ENCODE measurements at regions not wholly inside any gene's neighbourhood (a gene's known extent, or its start where the extent isn't known, plus 50 kb on each side); places are given as distances from the start of the nearest gene placed in this dataset.
"Not testable (repeated sequence)": the region's sequence is repeated elsewhere in the genome, so short reads cannot be mapped to it uniquely, and the experiment has no call there.

GRCh38 chr1:149234926-149235914 lies 131.9 kb upstream of the NBPF9 start:
- not testable (repeated sequence) for DNase-seq

GRCh38 chr1:149237515-149237914 lies 134.2 kb upstream of the NBPF9 start:
- not testable (repeated sequence) for DNase-seq

GRCh38 chr1:149239897-149240508 lies 136.7 kb upstream of the NBPF9 start:
- DNase-seq: not testable (repeated sequence)

GRCh38 chr1:149240530-149240929 lies 137.2 kb upstream of the NBPF9 start:
- DNase-seq: not testable (repeated sequence)

GRCh38 chr1:149241272-149241671 lies 137.9 kb upstream of the NBPF9 start:
- not testable (repeated sequence) for DNase-seq

- not testable (repeated sequence) for DNase-seq
Observed at GRCh38 chr1:149243572-149243971, 140.2 kb upstream of the NBPF9 start.

- DNase-seq: not testable (repeated sequence)
Observed at GRCh38 chr1:149244621-149245020, 141.3 kb upstream of the NBPF9 start.

- not testable (repeated sequence) for DNase-seq
Observed at GRCh38 chr1:149246212-149246611, 142.9 kb upstream of the NBPF9 start.

- DNase-seq: not testable (repeated sequence)
Observed at GRCh38 chr1:149248610-149249009, 145.3 kb upstream of the NBPF9 start.

- DNase-seq: not testable (repeated sequence)
Observed at GRCh38 chr1:149249850-149250467, 146.6 kb upstream of the NBPF9 start.

- not testable (repeated sequence) for DNase-seq
Observed at GRCh38 chr1:149254894-149255847, 151.8 kb upstream of the NBPF9 start.

GRCh38 chr1:149260284-149260683 lies 156.9 kb upstream of the NBPF9 start:
- DNase-seq: not testable (repeated sequence)

GRCh38 chr1:149260736-149261340 lies 157.5 kb upstream of the NBPF9 start:
- DNase-seq: not testable (repeated sequence)

GRCh38 chr1:149267287-149267686 lies 163.9 kb upstream of the NBPF9 start:
- not testable (repeated sequence) for DNase-seq

GRCh38 chr1:149269001-149269702 lies 165.8 kb upstream of the NBPF9 start:
- not testable (repeated sequence) for DNase-seq

GRCh38 chr1:149269833-149270232 lies 166.5 kb upstream of the NBPF9 start:
- not testable (repeated sequence) for DNase-seq

GRCh38 chr1:149274493-149274892 lies 171.1 kb upstream of the NBPF9 start:
- not testable (repeated sequence) for DNase-seq

GRCh38 chr1:149275802-149276201 lies 172.5 kb upstream of the NBPF9 start:
- not testable (repeated sequence) for DNase-seq

GRCh38 chr1:149276496-149276895 lies 173.1 kb upstream of the NBPF9 start:
- not testable (repeated sequence) for DNase-seq

GRCh38 chr1:149278156-149278555 lies 174.8 kb upstream of the NBPF9 start:
- DNase-seq: not testable (repeated sequence)

- DNase-seq: not testable (repeated sequence)
Observed at GRCh38 chr1:149279015-149279414, 175.7 kb upstream of the NBPF9 start.
